ENCODE measurements at regions not wholly inside any gene's neighbourhood (a gene's known extent, or its start where the extent isn't known, plus 50 kb on each side); places are given as distances from the start of the nearest gene placed in this dataset.

DNA sequence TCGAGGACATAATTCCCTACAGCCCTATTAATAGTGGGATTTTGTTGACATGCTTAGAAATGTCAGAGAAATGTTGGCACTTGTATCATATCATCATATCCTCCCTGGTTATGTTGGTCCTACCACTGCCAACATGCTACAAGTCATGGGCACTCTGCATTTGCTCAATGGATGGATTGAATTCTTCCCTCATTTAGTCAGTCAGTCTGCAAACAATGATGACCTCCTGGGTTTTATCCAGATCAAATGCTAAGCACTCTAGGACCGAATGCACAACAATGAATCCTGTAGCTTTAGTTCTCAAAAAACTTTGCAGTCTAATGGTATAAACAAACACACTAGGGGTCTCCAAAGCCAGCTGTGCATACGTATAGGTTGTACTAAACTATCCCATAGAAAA lies 357.2 kb upstream of the DPYD start:
- DNase-seq, result no peak

DNA sequence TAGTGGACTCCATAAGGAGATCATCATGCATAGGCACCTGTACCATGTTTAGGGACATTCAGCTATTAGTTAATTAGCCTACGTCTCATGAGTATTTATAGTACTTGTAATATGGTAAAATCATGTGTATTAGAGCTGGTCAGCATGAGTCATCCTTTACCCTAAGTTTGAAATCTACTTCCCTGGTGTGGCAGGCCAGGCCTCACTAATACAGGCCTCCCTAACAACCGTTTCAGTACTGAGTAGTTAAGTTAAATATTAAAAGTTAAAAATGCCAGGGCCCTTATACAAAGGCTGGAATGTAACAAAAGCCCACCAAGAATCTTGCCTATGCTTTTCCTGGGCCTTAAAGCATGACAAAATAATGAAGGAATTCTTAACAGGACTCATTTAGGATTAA lies 356.3 kb upstream of the DPYD start:
- no peak for DNase-seq

DNA sequence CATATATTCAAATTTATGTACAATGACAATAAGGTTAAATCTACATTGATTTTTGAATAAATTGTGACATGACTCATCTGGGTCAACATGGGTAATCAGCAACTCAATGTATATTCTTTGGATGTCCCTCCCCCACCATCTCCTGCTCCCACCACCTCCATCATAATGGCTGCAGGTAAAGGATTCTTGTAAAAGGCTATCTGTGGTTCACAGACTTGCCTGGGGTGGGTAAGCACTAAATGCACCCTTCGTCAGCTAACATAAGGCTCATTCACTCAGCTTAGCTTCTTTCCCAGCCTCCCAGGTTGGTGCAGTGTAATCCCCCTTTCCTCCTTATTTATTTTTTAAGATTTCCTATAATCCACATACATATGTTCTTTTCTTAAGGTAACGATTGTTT lies 355.7 kb upstream of the DPYD start:
- no peak for DNase-seq

DNA sequence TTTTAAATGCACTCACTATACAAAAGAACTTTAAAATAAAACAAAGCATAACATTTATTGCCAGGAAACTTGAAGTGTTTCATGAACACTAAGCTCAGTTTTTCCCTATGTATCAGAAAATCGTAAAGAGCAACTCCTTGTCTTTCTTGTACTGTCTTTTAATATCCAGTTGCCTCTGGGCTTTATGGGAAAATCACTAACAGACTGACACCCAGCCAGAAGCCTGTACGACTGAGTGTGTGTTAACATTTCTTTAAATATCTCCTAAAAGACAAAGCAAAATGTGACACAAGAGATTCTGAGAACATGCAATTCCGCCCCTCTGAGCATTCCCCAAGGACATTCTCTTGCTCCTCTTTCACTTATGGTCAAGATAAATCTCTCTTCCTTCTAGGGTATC lies 347.5 kb upstream of the DPYD start:
- no peak for DNase-seq

DNA sequence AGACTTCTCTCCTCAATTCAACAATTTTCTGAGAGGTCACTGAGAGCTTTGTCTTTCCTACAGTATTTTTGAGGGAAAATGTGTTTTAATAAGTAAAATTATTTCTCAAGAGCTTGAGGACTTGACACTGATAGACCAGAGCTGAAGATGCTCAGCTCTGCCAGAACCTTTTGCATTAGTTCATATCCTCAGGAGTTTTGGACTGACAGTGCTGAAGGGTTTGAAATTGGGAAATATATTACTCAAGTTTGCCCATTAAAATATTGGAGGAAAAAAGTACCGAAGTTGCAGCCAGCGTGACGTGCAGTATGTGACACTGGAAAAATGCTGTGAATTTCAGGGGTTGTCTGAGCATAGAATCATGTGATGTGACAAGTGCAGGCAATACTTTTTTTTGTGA lies 346.6 kb upstream of the DPYD start:
- no peak for DNase-seq

GRCh38 chr1:98264727-98265126 lies 343.9 kb upstream of the DPYD start:
- no peak for DNase-seq

GRCh38 chr1:98260839-98261238 lies 340.0 kb upstream of the DPYD start:
- no peak for DNase-seq

DNA sequence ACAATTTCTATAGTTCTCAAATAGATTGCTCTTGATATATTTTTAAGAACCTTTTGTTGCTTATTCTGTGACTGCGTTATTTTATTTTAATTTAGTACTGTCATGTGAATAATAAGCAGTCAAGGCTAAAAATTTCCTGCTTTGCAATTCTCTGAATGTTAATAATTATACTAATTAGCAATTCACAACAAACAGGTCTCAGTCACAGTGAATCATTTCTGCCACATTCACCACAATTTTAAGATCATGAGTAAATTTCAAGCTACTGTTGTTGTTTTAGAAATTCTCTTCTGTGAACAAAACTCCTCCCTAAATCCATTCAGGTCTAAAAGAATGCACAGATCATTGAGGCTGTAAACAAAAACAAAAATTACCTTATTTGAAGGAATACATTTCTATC lies 339.6 kb upstream of the DPYD start:
- no peak for DNase-seq

GRCh38 chr1:98256700-98257099 lies 335.9 kb upstream of the DPYD start:
- DNase-seq, result no peak

- DNase-seq, result no peak
Measured at GRCh38 chr1:98253145-98253544, 332.3 kb upstream of the DPYD start.

GRCh38 chr1:98251497-98251896 lies 330.7 kb upstream of the DPYD start:
- DNase-seq, result no peak

- DNase-seq, result no peak
Measured at GRCh38 chr1:98232678-98233077, 311.8 kb upstream of the DPYD start.

- no peak for DNase-seq
Measured at GRCh38 chr1:98222706-98223105, 301.9 kb upstream of the DPYD start.

GRCh38 chr1:98221923-98222322 lies 301.1 kb upstream of the DPYD start:
- no peak for DNase-seq

DNA sequence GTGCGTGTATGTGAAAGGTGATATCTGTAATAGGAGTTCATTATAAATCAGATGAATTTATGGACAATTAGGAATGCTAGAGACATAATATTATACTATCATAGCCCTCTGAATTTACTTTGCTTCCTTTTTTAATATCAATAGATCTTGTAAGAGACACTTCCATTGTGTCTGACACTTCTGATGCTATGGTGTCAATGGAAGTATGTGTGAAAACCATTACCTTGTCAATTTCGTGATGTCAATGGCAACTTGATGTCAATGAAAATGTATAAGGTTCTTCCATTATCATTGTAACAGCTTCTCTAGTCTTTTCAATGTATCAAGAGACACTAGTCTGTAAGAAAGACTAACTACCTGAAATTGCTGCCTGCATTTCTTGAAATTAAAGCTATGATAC lies 296.8 kb upstream of the DPYD start:
- DNase-seq, result no peak

DNA sequence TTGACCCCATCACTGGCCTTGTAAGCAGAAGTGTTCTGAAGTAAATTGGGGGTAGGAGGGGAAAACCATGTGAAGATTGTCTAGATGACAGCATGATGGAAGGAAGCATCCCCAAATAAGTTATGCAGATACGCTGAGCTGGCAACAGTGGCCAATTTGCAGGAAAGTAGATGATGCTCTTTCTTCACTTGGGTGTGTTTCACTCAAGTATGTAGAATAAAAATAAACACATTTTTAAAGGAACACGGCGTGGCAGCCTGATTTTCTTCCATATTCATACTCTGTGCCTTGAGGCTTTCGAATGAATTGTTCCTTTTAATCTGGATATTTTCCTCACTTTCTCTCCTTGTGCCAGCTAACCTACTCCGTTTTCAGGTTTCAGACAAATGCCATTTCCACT lies 295.5 kb upstream of the DPYD start:
- no peak for DNase-seq

DNA sequence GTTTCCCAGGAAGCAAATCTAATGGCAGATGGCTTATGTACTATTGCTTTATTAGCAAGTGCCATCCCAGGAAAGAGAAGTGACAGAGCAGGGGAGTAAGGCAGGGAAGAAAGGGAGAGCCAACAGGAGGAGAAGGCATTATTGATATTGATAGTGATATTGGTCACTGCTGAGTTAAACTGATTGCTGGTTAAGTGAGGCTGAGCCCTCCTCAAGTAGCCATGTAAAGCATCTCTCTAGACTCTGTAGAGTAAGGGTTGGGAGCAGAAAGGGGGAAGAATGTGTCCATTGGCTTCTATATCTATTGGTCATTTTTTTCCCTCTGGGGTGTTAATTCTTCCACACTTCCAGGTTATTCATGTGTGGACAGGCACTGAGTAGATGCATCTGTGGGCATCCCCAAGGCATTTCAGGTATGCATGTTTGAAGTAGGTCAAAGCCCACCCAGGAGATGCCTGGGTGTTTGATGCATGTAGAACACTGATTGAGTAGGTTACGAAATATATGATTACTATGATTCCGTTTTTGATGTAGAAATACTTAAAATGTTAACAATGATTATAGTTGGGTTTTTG lies 290.5 kb upstream of the DPYD start:
- DNase-seq, result no peak

DNA sequence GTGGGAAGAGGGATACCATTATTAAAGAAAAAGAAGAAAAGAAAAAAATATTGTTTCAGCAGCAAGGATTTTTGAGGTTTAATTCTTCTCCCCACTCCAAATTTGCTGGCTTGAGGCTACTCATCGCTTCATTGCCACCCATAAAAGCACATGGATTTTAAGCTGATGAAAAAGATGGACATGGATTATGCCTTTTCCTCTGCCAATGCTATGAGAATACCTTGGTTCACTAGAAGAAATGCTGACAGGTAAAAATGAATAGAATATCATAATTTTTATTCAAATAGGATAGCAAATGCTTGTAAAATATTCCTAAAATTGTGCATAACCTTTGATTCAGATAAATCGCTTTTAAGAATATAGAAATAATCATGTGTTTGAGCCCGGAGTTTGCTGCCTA lies 289.7 kb upstream of the DPYD start:
- DNase-seq, result no peak

- DNase-seq, result no peak
Measured at GRCh38 chr1:98210064-98210463, 289.2 kb upstream of the DPYD start.

DNA sequence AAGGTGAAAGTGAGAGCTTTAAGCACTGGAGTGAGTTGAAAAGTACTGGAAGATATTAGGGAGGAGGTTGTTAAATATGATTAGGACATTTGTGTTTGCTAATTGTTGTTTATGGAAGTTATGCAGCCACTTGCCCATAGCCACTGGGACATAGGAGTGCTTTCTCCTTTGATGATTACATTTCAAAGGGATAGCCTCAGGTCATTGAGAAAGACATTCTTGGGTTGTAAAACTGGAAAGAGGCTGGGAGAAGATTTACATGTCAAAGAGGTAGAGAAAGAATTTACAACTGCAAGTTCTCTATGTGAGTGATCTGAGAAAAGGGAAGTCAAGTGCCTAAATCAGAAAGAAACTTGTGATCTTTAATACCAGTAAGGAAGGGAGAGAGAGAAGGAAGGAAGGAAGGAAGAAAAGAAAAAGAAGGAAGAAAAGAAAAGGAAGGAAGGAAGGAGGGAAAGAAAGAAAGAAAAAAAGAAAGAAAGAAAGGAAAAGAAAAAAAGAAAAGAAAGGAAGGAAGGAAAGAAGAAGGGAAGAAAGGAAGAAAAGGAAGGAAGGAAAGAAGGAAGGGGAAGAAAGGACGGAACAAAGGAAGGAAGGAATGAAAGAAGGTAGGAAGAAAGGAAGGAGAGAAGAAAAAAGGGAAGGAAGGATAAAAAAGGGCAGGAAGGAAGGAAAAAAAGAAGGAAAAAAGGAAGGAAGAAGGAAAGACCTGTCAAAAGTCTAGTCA lies 284.6 kb upstream of the DPYD start:
- DNase-seq, result no peak

DNA sequence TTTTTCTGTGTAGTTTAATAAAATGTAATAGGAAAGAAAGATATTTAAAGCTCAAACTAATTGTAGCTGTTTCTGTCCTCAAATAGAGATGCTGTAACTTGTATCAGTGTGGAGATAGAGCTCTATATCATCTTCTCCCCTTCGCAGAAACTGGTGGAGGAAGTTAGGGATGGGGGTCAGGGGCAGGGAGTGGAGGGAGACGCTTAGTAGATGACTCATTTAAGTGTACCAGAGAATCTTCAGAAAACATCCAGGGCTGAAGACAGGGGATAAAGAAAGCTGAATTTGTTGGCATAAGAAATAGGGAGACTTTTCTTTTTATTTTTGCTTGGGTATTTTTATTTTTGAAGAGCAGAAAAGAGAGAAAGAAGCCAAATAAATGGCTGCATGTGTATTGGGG lies 282.6 kb upstream of the DPYD start:
- no peak for DNase-seq

DNA sequence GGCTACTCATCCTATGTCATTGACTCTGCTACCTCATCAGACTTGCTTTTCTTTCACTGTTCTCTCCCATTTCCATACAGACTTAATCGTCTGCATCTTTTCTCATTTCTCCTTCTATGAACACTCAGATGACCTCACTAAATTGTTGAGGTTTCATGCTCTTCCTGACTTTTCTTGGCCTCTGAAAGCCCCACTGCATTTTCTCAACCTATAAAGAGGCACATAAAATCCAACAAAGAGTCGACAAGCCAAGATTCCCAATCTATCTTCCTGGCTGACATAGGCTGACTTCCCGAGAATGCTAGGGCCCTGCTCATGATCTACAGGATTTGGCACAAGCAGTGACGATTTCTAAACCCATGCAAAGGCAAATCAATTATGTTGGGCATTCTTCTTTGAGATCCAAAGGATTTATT lies 280.8 kb upstream of the DPYD start:
- no peak for DNase-seq

- DNase-seq, result no peak
Measured at GRCh38 chr1:98197356-98197755, 276.5 kb upstream of the DPYD start.

- no peak for DNase-seq
Measured at GRCh38 chr1:98196012-98196411, 275.2 kb upstream of the DPYD start.

DNA sequence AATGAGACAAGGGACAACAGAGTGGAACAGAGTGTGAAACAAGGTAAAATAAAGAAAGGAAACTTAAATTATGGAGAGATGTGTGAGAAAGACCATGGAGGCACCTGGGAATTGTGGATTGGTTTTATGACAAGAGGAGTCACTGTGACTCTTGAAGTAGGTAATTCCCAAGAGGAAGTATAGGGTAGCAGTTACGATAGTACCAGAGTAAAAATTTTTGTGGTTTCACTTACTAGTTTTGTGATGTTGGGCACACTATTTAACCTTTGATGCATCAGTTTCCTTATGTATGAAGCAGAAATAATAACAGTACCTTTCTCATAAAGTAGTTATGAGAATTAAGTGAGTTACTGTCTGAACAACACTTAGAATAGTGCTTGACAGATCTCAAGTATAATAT lies 267.9 kb upstream of the DPYD start:
- DNase-seq, result no peak
